Fibroblast of skin of scalp (primary cell): ENCODE measurements at regions not wholly inside any gene's neighbourhood (a gene's known extent, or its start where the extent isn't known, plus 50 kb on each side); places are given as distances from the start of the nearest gene placed in this dataset.

Experiments
- DNase-seq: peaks from one replicate; pipeline ENCODE4 v3.0.0-alpha.2; 2013

GRCh38 chr2:235305678-235306077 lies 188.2 kb upstream of the AGAP1 start:
- no peak for DNase-seq

- DNase-seq = no peak
Observed at GRCh38 chr2:235311044-235311443, 182.8 kb upstream of the AGAP1 start.

GRCh38 chr2:235312571-235312970 lies 181.3 kb upstream of the AGAP1 start:
- no peak for DNase-seq

GRCh38 chr2:235314371-235314930 lies 179.4 kb upstream of the AGAP1 start:
- DNase-seq = no peak

GRCh38 chr2:235319095-235319494 lies 174.7 kb upstream of the AGAP1 start:
- no peak for DNase-seq

GRCh38 chr2:235320326-235320725 lies 173.5 kb upstream of the AGAP1 start:
- DNase-seq = no peak

- DNase-seq = no peak
Observed at GRCh38 chr2:235324324-235324723, 169.5 kb upstream of the AGAP1 start.

GRCh38 chr2:235325151-235325550 lies 168.7 kb upstream of the AGAP1 start:
- no peak for DNase-seq

GRCh38 chr2:235328991-235329390 lies 164.9 kb upstream of the AGAP1 start:
- DNase-seq = no peak

GRCh38 chr2:235330775-235331451 lies 162.9 kb upstream of the AGAP1 start:
- peak; percentile 97 for DNase-seq

- DNase-seq = no peak
Observed at GRCh38 chr2:235332240-235332890, 161.5 kb upstream of the AGAP1 start.

- no peak for DNase-seq
Observed at GRCh38 chr2:235333076-235333475, 160.8 kb upstream of the AGAP1 start.

GRCh38 chr2:235334179-235334578 lies 159.7 kb upstream of the AGAP1 start:
- DNase-seq = no peak

GRCh38 chr2:235343156-235343774 lies 150.6 kb upstream of the AGAP1 start:
- DNase-seq = no peak

GRCh38 chr2:235343869-235344268 lies 150.0 kb upstream of the AGAP1 start:
- peak; percentile 52 for DNase-seq

GRCh38 chr2:235345745-235346144 lies 148.1 kb upstream of the AGAP1 start:
- DNase-seq = no peak

GRCh38 chr2:235347691-235348090 lies 146.2 kb upstream of the AGAP1 start:
- DNase-seq = peak; percentile 87

GRCh38 chr2:235348329-235348728 lies 145.5 kb upstream of the AGAP1 start:
- no peak for DNase-seq

- DNase-seq = no peak
Observed at GRCh38 chr2:235350234-235350633, 143.6 kb upstream of the AGAP1 start.

GRCh38 chr2:235352541-235352940 lies 141.3 kb upstream of the AGAP1 start:
- DNase-seq = no peak

GRCh38 chr2:235357881-235358280 lies 136.0 kb upstream of the AGAP1 start:
- no peak for DNase-seq

GRCh38 chr2:235358981-235359471 lies 134.8 kb upstream of the AGAP1 start:
- DNase-seq = no peak

GRCh38 chr2:235360446-235360845 lies 133.4 kb upstream of the AGAP1 start:
- no peak for DNase-seq

- DNase-seq = no peak
Observed at GRCh38 chr2:235365743-235366142, 128.1 kb upstream of the AGAP1 start.
